H9 (cell line): ENCODE measurements at regions not wholly inside any gene's neighbourhood (a gene's known extent, or its start where the extent isn't known, plus 50 kb on each side); places are given as distances from the start of the nearest gene placed in this dataset.

Source experiments
- DNase-seq: peaks from one replicate; pipeline ENCODE4 v3.0.0-alpha.2; 2017
- H2AFZ ChIP-seq: one replicate; pipeline ENCODE4 v1.6.1; 2013; ENCODE audit warnings: mild to moderate bottlenecking, low read length, control low read depth, moderate library complexity
- H2AK5ac ChIP-seq: 2 replicates; pipeline ENCODE4 v1.6.1; 2013; ENCODE audit warnings: low read length, control low read depth, mixed read lengths; ENCODE audit not compliant: insufficient read length
- H2BK120ac ChIP-seq: one replicate; pipeline ENCODE4 v1.6.1; 2013; ENCODE audit warnings: low read depth, mild to moderate bottlenecking, low read length, control low read depth, inconsistent platforms; ENCODE audit not compliant: poor library complexity, severe bottlenecking
- H2BK12ac ChIP-seq: 2 replicates; pipeline ENCODE4 v1.6.1; 2013; ENCODE audit warnings: low read length, control low read depth, mixed read lengths, low read depth; ENCODE audit not compliant: insufficient read length
- H2BK15ac ChIP-seq: 2 replicates; pipeline ENCODE4 v1.6.1; 2013; ENCODE audit warnings: low read depth, low read length, control low read depth
- H2BK20ac ChIP-seq: one replicate; pipeline ENCODE4 v1.6.1; 2013; ENCODE audit warnings: low read depth, mild to moderate bottlenecking, low read length, control low read depth, inconsistent platforms; ENCODE audit not compliant: poor library complexity, severe bottlenecking
- H2BK5ac ChIP-seq: 2 replicates; pipeline ENCODE4 v1.6.1; 2013; ENCODE audit warnings: low read length, control low read depth, mixed read lengths; ENCODE audit not compliant: insufficient read length
- H3K14ac ChIP-seq: 2 replicates; pipeline ENCODE4 v1.6.1; 2013; ENCODE audit warnings: low read length, control low read depth; ENCODE audit not compliant: insufficient read depth
- H3K18ac ChIP-seq: 2 replicates; pipeline ENCODE4 v1.6.1; 2013; ENCODE audit warnings: low read depth, mild to moderate bottlenecking, mixed read lengths, low read length, control low read depth; ENCODE audit not compliant: insufficient read length
- H3K23ac ChIP-seq: 2 replicates; pipeline ENCODE4 v1.6.1; 2013; ENCODE audit warnings: low read length, control low read depth, mixed read lengths, low read depth; ENCODE audit not compliant: insufficient read length
- H3K23me2 ChIP-seq: 2 replicates; pipeline ENCODE4 v1.6.1; 2013; ENCODE audit warnings: low read depth, mild to moderate bottlenecking, mixed read lengths, low read length, control low read depth; ENCODE audit not compliant: insufficient read length, poor library complexity, severe bottlenecking
- H3K27ac ChIP-seq: 2 replicates; pipeline ENCODE4 v1.5.1; 2013; ENCODE audit warnings: low read length, control low read depth, mixed read lengths, low read depth; ENCODE audit not compliant: insufficient read length
- H3K27me3 ChIP-seq: 2 replicates; pipeline ENCODE4 v1.6.1; 2013; ENCODE audit warnings: low read length, control low read depth, inconsistent platforms; ENCODE audit not compliant: insufficient read depth
- H3K4ac ChIP-seq: 2 replicates; pipeline ENCODE4 v1.6.1; 2013; ENCODE audit warnings: low read depth, mild to moderate bottlenecking, control low read depth, inconsistent platforms, low read length, moderate library complexity
- H3K4me1 ChIP-seq: 2 replicates; pipeline ENCODE4 v1.6.1; 2013; ENCODE audit warnings: low read length, control low read depth, inconsistent platforms; ENCODE audit not compliant: insufficient read depth
- H3K4me2 ChIP-seq: 2 replicates; pipeline ENCODE4 v1.6.1; 2013; ENCODE audit warnings: low read length, control low read depth, mixed read lengths; ENCODE audit not compliant: insufficient read length, insufficient read depth
- H3K56ac ChIP-seq: 2 replicates; pipeline ENCODE4 v1.6.1; 2013; ENCODE audit warnings: low read depth, mild to moderate bottlenecking, mixed read lengths, low read length, control low read depth; ENCODE audit not compliant: insufficient read length
- H3K79me1 ChIP-seq: 2 replicates; pipeline ENCODE4 v1.6.1; 2013; ENCODE audit warnings: low read depth, mild to moderate bottlenecking, moderate library complexity, low read length, control low read depth, inconsistent platforms; ENCODE audit not compliant: insufficient read depth, poor library complexity, severe bottlenecking
- H3K79me2 ChIP-seq: 2 replicates; pipeline ENCODE4 v1.6.1; 2013; ENCODE audit warnings: low read length, control low read depth, inconsistent platforms; ENCODE audit not compliant: insufficient read depth
- H3K9ac ChIP-seq: 2 replicates; pipeline ENCODE4 v1.6.1; 2013; ENCODE audit warnings: low read length, control low read depth, mixed read lengths; ENCODE audit not compliant: insufficient read length; ENCODE audit errors: extremely low read depth
- H3K9me3 ChIP-seq: one replicate; pipeline ENCODE4 v1.6.1; 2013; ENCODE audit warnings: low read depth, low read length, inconsistent platforms; ENCODE audit not compliant: control insufficient read depth
- H3T11ph ChIP-seq: one replicate; pipeline ENCODE4 v1.6.1; 2013; ENCODE audit warnings: mild to moderate bottlenecking, low read length, control low read depth, inconsistent platforms
- H4K20me1 ChIP-seq: one replicate; pipeline ENCODE4 v1.6.1; 2013; ENCODE audit not compliant: control insufficient read depth, insufficient read length, insufficient read depth
- H4K5ac ChIP-seq: 2 replicates; pipeline ENCODE4 v1.6.1; 2013; ENCODE audit warnings: low read depth, mild to moderate bottlenecking, mixed read lengths, low read length, control low read depth; ENCODE audit not compliant: insufficient read length
- H4K8ac ChIP-seq: replicated peaks from 2 replicates; pipeline ENCODE4 v1.6.1; 2013; ENCODE audit warnings: low read length, control low read depth, mixed read lengths, low read depth; ENCODE audit not compliant: insufficient read length
- H4K91ac ChIP-seq: 2 replicates; pipeline ENCODE4 v1.6.1; 2013; ENCODE audit warnings: low read depth, mild to moderate bottlenecking, moderate library complexity, mixed read lengths, low read length, control low read depth; ENCODE audit not compliant: insufficient read length
- H3K27ac Mint-ChIP-seq, 3 experiments: 2 replicates in 2 of 3; 3 replicates in 1 of 3; pipeline ENCODE4 v1.8.0; 2020 to 2021; ENCODE audit warnings: mixed read lengths in 3 of 3, mild to moderate bottlenecking in 1 of 3, moderate library complexity in 1 of 3
- H3K27me3 Mint-ChIP-seq: 2 replicates; pipeline ENCODE4 v1.8.0; 2021; ENCODE audit warnings: low read depth, mild to moderate bottlenecking, moderate library complexity, mixed read lengths
- H3K36me3 Mint-ChIP-seq, 3 experiments: 2 replicates in 2 of 3; 3 replicates in 1 of 3; pipeline ENCODE4 v1.8.0; 2020 to 2021; ENCODE audit warnings: low read depth in 3 of 3, mixed read lengths in 3 of 3; ENCODE audit not compliant: insufficient read depth in 1 of 3
- H3K4me1 Mint-ChIP-seq, 2 experiments: 2 replicates each; pipeline ENCODE4 v1.8.0; 2020; ENCODE audit warnings: mixed read lengths in 2 of 2
- H3K4me3 Mint-ChIP-seq, 2 experiments: 2 replicates in 1 of 2; 3 replicates in 1 of 2; pipeline ENCODE4 v1.8.0; 2020 to 2021; ENCODE audit warnings: mild to moderate bottlenecking in 2 of 2, mixed read lengths in 2 of 2, moderate library complexity in 1 of 2
- H3K9me3 Mint-ChIP-seq, 2 experiments: 2 replicates in 1 of 2; 3 replicates in 1 of 2; pipeline ENCODE4 v1.8.0; 2020; ENCODE audit warnings: mild to moderate bottlenecking in 2 of 2, mixed read lengths in 2 of 2, moderate library complexity in 1 of 2
- CTCF ChIP-seq: fragments of 200-600 bp; sonication (generic); conservative IDR thresholded peaks from 3 replicates; pipeline ENCODE4 v1.8.0; 2021; ENCODE audit warnings: antibody characterized with exemption, mild to moderate bottlenecking
- WGBS: extraction: QIAGEN DNeasy Blood & Tissue Kit; methylation state at CpG from one replicate; pipeline ENCODE4 v1.1.7; 2013; ENCODE audit warnings: missing lambda C conversion rate, low lambda C conversion rate, mixed read lengths; ENCODE audit not compliant: insufficient read length; ENCODE audit errors: extremely low coverage; 5-methylcytosine and 5-hydroxymethylcytosine counted together

- H3K79me1 ChIP-seq: no peaks in the 10 kb centered on the region
- H3K56ac ChIP-seq: no peak overlapping the region
- no peak overlapping the region for H2BK20ac ChIP-seq
- no CpG with 5 or more reads among the region's 5 CpGs for WGBS
- no peak overlapping the region for H4K5ac ChIP-seq
- H2BK15ac ChIP-seq: no peak overlapping the region
- H2BK5ac ChIP-seq: no peak overlapping the region
- H3K4me1 Mint-ChIP-seq: peaks cover 9 to 12% of the 10 kb centered on the region in 2 experiments
- H3K27me3 ChIP-seq: no peaks in the 10 kb centered on the region
- no peak for TF ChIP-seq CTCF
- H2BK12ac ChIP-seq: no peak overlapping the region
- H3K9me3 ChIP-seq: no peaks in the 10 kb centered on the region
- no peaks in the 10 kb centered on the region for H3K4me1 ChIP-seq
- H3K14ac ChIP-seq: no peak overlapping the region
- H2AFZ ChIP-seq: no peak overlapping the region
- H4K20me1 ChIP-seq: no peaks in the 10 kb centered on the region
- no peaks in the 10 kb centered on the region for H3K36me3 Mint-ChIP-seq
- H3K27ac Mint-ChIP-seq: no peak overlapping the region
- H3K23me2 ChIP-seq: no peaks in the 10 kb centered on the region
- H3K18ac ChIP-seq: no peak overlapping the region
- no peak for DNase-seq
- no peak overlapping the region for H2BK120ac ChIP-seq
- no peak overlapping the region for H3K4me3 Mint-ChIP-seq
- no peak overlapping the region for H3K27ac ChIP-seq
- H3K4ac ChIP-seq: no peak overlapping the region
- H3K23ac ChIP-seq: no peak overlapping the region
- H3K9ac ChIP-seq: no peak overlapping the region
- no peak overlapping the region for H4K91ac ChIP-seq
- H4K8ac ChIP-seq: no peak overlapping the region
- H3K79me2 ChIP-seq: no peaks in the 10 kb centered on the region
- H3T11ph ChIP-seq: no peak overlapping the region
- H3K4me2 ChIP-seq: no peak overlapping the region
- no peaks in the 10 kb centered on the region; the same call in 1 of the 2 replicates for H3K27me3 Mint-ChIP-seq
- H3K9me3 Mint-ChIP-seq: no peaks in the 10 kb centered on the region
- H2AK5ac ChIP-seq: no peak overlapping the region
Measured at GRCh38 chrX:140164391-140164790, 199.1 kb upstream of the CXorf66 start.
